Stomach (tissue), 4 donors: ENCODE measurements at regions not wholly inside any gene's neighbourhood (a gene's known extent, or its start where the extent isn't known, plus 50 kb on each side); places are given as distances from the start of the nearest gene placed in this dataset.

ENCODE experiments used
- CTCF ChIP-seq, 7 experiments: fragments of 450-650 bp in 4 of 7; fragments of 200-600 bp in 3 of 7; sonication (generic) in 3 of 7; IDR thresholded peaks; one replicate each; pipeline ENCODE4 v1.5.1; 2016 to 2019; ENCODE audit warnings: antibody characterized with exemption in 7 of 7, control low read depth in 2 of 7, mild to moderate bottlenecking in 1 of 7
- POLR2A ChIP-seq, 4 donors: fragments of 450-650 bp; IDR thresholded peaks; one replicate each; pipeline ENCODE4 v1.6.1; 2016; ENCODE audit warnings: antibody characterized with exemption in 4 of 4, control low read depth in 2 of 4, mild to moderate bottlenecking in 1 of 4, moderate library complexity in 1 of 4

- TF ChIP-seq CTCF (IDR thresholded peaks at IDR 0.05) (no peak), POLR2A (IDR thresholded peaks at IDR 0.05) (no peak)
Measured at GRCh38 chr20:22758815-22759214, 174.4 kb upstream of the FOXA2 start.
